HG02884 (cell line): ENCODE measurements at regions not wholly inside any gene's neighbourhood (a gene's known extent, or its start where the extent isn't known, plus 50 kb on each side); places are given as distances from the start of the nearest gene placed in this dataset.
"Not testable (repeated sequence)": the region's sequence is repeated elsewhere in the genome, so short reads cannot be mapped to it uniquely, and the experiment has no call there.

Experiments used
- ATAC-seq: cut with Tn5 transposase; IDR thresholded peaks from one replicate; pipeline ENCODE4 v1.9.1; 2021; ENCODE audit warnings: mild to moderate bottlenecking, moderate library complexity; ENCODE audit not compliant: unreplicated experiment

GRCh38 chr10:10014846-10015245 lies 1002.8 kb upstream of the CELF2 start:
- no peak for ATAC-seq

- no peak for ATAC-seq
Measured at GRCh38 chr10:10017716-10018115, 1000.0 kb upstream of the CELF2 start.

GRCh38 chr10:10020945-10021344 lies 996.7 kb upstream of the CELF2 start:
- ATAC-seq = no peak

GRCh38 chr10:10032991-10033390 lies 984.7 kb upstream of the CELF2 start:
- no peak for ATAC-seq

- no peak for ATAC-seq
Measured at GRCh38 chr10:10038348-10038747, 979.3 kb upstream of the CELF2 start.

- ATAC-seq = no peak
Measured at GRCh38 chr10:10039595-10039994, 978.1 kb upstream of the CELF2 start.

GRCh38 chr10:10043083-10043482 lies 974.6 kb upstream of the CELF2 start:
- no peak for ATAC-seq

- peak; percentile 70 for ATAC-seq
Measured at GRCh38 chr10:10044922-10045764, 972.5 kb upstream of the CELF2 start.

- peak; percentile 30 for ATAC-seq
Measured at GRCh38 chr10:10045765-10046028, 972.0 kb upstream of the CELF2 start.

GRCh38 chr10:10047426-10047825 lies 970.2 kb upstream of the CELF2 start:
- no peak for ATAC-seq

GRCh38 chr10:10053051-10053450 lies 964.6 kb upstream of the CELF2 start:
- no peak for ATAC-seq

- ATAC-seq = no peak
Measured at GRCh38 chr10:10054466-10054865, 963.2 kb upstream of the CELF2 start.

- ATAC-seq = no peak
Measured at GRCh38 chr10:10055656-10056442, 961.8 kb upstream of the CELF2 start.

- ATAC-seq = no peak
Measured at GRCh38 chr10:10056961-10057360, 960.7 kb upstream of the CELF2 start.

GRCh38 chr10:10067644-10068043 lies 950.0 kb upstream of the CELF2 start:
- no peak for ATAC-seq

- not testable (repeated sequence) for ATAC-seq
Measured at GRCh38 chr10:10074847-10075246, 942.8 kb upstream of the CELF2 start.

GRCh38 chr10:10078446-10078845 lies 939.2 kb upstream of the CELF2 start:
- no peak for ATAC-seq

- no peak for ATAC-seq
Measured at GRCh38 chr10:10092581-10092980, 925.1 kb upstream of the CELF2 start.

GRCh38 chr10:10093021-10093420 lies 924.7 kb upstream of the CELF2 start:
- ATAC-seq = no peak

GRCh38 chr10:10094691-10095090 lies 923.0 kb upstream of the CELF2 start:
- ATAC-seq = no peak

- no peak for ATAC-seq
Measured at GRCh38 chr10:10096296-10096695, 921.4 kb upstream of the CELF2 start.

GRCh38 chr10:10096898-10097297 lies 920.8 kb upstream of the CELF2 start:
- no peak for ATAC-seq
